ENCODE measurements at regions not wholly inside any gene's neighbourhood (a gene's known extent, or its start where the extent isn't known, plus 50 kb on each side); places are given as distances from the start of the nearest gene placed in this dataset.

- TF ChIP-seq, protein P1, sequence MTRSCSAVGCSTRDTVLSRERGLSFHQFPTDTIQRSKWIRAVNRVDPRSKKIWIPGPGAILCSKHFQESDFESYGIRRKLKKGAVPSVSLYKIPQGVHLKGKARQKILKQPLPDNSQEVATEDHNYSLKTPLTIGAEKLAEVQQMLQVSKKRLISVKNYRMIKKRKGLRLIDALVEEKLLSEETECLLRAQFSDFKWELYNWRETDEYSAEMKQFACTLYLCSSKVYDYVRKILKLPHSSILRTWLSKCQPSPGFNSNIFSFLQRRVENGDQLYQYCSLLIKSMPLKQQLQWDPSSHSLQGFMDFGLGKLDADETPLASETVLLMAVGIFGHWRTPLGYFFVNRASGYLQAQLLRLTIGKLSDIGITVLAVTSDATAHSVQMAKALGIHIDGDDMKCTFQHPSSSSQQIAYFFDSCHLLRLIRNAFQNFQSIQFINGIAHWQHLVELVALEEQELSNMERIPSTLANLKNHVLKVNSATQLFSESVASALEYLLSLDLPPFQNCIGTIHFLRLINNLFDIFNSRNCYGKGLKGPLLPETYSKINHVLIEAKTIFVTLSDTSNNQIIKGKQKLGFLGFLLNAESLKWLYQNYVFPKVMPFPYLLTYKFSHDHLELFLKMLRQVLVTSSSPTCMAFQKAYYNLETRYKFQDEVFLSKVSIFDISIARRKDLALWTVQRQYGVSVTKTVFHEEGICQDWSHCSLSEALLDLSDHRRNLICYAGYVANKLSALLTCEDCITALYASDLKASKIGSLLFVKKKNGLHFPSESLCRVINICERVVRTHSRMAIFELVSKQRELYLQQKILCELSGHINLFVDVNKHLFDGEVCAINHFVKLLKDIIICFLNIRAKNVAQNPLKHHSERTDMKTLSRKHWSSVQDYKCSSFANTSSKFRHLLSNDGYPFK (CRISPR knock-in tag; IDR thresholded peaks at IDR 0.05; ENCODE audit: borderline replicate concordance): no peak; the same call in 1 of the 2 replicates
- peak; percentile 61 for TF ChIP-seq FOXA3 (CRISPR knock-in tag; IDR thresholded peaks at IDR 0.05)
- TF ChIP-seq FOXA1 (IDR thresholded peaks at IDR 0.05): no peak
- peak; percentile 74 for TF ChIP-seq FOXA1 (CRISPR knock-in tag; IDR thresholded peaks at IDR 0.05)
- peak; percentile 34; the same call in 1 of the 2 replicates for TF ChIP-seq ZNF230 (CRISPR knock-in tag; IDR thresholded peaks at IDR 0.05)
- TF ChIP-seq HNRNPK (IDR thresholded peaks at IDR 0.05; ENCODE audit: low read depth, low read length, poor library complexity, severe bottlenecking): no peak
- no peak for TF ChIP-seq GATAD2A (CRISPR knock-in tag; IDR thresholded peaks at IDR 0.05)
- TF ChIP-seq ZNF3 (CRISPR knock-in tag; IDR thresholded peaks at IDR 0.05): 0 out of 2 replicates have a peak, but pooled peaks have one; percentile 72
- TF ChIP-seq STAG1 (CRISPR knock-in tag; IDR thresholded peaks at IDR 0.05): peak; percentile 94
Observed at GRCh38 chr18:8982416-8983183, 119.9 kb upstream of the NDUFV2 start (continued).

- no peak for TF ChIP-seq LRRFIP1 (CRISPR knock-in tag; conservative IDR thresholded peaks at IDR 0.05)
- no peak for TF ChIP-seq ZNF749 (CRISPR knock-in tag; IDR thresholded peaks at IDR 0.05; ENCODE audit: borderline replicate concordance)
- no peak for TF ChIP-seq ZNF30 (CRISPR knock-in tag; IDR thresholded peaks at IDR 0.05)
- TF ChIP-seq ZFX (CRISPR knock-in tag; IDR thresholded peaks at IDR 0.05; ENCODE audit: low read depth): 0 out of 2 replicates have a peak, but pooled peaks have one; percentile 6
- FAIRE-seq: no peak
- Histone ChIP-seq H2AFZ (ENCODE audit: low read length) (peak overlapping the region; percentile 3), H3K4me3 (replicated peaks in 1 of 3; ENCODE audit: insufficient read depth in 1 of 3, low read depth in 2 of 3, low read length in 3 of 3) (peak overlapping the region in 1 of 3 experiments; percentile 47; a peak in 1 of 6 replicates), H3K9me3 (ENCODE audit: low read length) (no peaks in the 10 kb centered on the region), H3K27me3 (ENCODE audit: control insufficient read depth in 1 of 2, insufficient read depth in 2 of 2, low read length in 2 of 2) (peaks cover 0 to 13% of the 10 kb centered on the region in 2 experiments; a peak in 1 of 5 replicates), H3K36me3 (replicated peaks in 1 of 2; ENCODE audit: control insufficient read depth in 1 of 2, insufficient read depth in 2 of 2, low read length in 2 of 2) (no peaks in the 10 kb centered on the region), H3K79me2 (ENCODE audit: insufficient read depth, low read length) (no peaks in the 10 kb centered on the region), H4K20me1 (ENCODE audit: insufficient read depth, low read length) (no peaks in the 10 kb centered on the region), H3K4me2 (ENCODE audit: low read depth, low read length) (peak overlapping the region; percentile 75), H3K27ac (ENCODE audit: extremely low read length, insufficient read depth, low read length) (no peak overlapping the region), H3K4me1 (ENCODE audit: insufficient read depth, low read length) (peaks cover 42% of the 10 kb centered on the region), H3K9ac (ENCODE audit: insufficient read depth, low read depth, low read length) (no peak overlapping the region)
- ATAC-seq: peak; percentile 45; the same call in 2 of the 3 replicates
- in situ Hi-C loops (cut with HindIII; ENCODE audit: extremely low pct_ligation_motif_present, low pct_unique_long_range_greater_than_20kb): loop anchor here (5.0 kb wide), 2 partner anchors 101 to 326 kb away; no protein-coding TSS in a partner anchor
- no TSS peak for BruUV-seq (replicated peaks)
- intact Hi-C loops (cut with micrococcal nuclease; ENCODE audit: unreplicated experiment): loop anchor here (5.0 kb wide), 1 partner anchor 61 kb away; no protein-coding TSS in a partner anchor
- ChIA-PET CTCF (ENCODE audit: low intra/inter-chr PET ratio, low total read pairs) (interaction anchor here (1.9 to 2.1 kb wide), 2 partner anchors 101 to 287 kb away, joined by 8 to 14 read pairs; no protein-coding TSS in a partner anchor), POLR2A (no interaction called here)
- WGBS (ENCODE audit: low lambda C conversion rate): 0% methylated on average over 1 of the region's 1 CpG
- no peak for DNase-seq (ENCODE audit: low spot score)
Observed at GRCh38 chr18:8983195-8983594, 119.3 kb upstream of the NDUFV2 start.
